Endothelial cell of umbilical vein (primary cell): ENCODE measurements at regions not wholly inside any gene's neighbourhood (a gene's known extent, or its start where the extent isn't known, plus 50 kb on each side); places are given as distances from the start of the nearest gene placed in this dataset.

Source experiments
- BruUV-seq: library from RNA; stranded (reverse); fragments of 400-500 nt; replicated peaks from 2 replicates; lab custom pipeline; 2021; lab: Mats Ljungman, UMichigan
- CTCF ChIA-PET: fragments of 300-600, 350-600 bp; sonication (Branson Sonifier 250); formaldehyde crosslinking; loops from one replicate; lab custom pipeline; 2021; ENCODE audit warnings: antibody characterized with exemption, inconsistent platforms; lab: Charles Lee
- POLR2A ChIA-PET: fragments of 300-600, 350-600 bp; sonication (Branson Sonifier 250); formaldehyde crosslinking; loops from one replicate; lab custom pipeline; 2021; ENCODE audit warnings: antibody characterized with exemption, inconsistent platforms; lab: Charles Lee
- DNase-seq: peaks from one replicate; pipeline ENCODE4 v3.0.0-alpha.2; 2011; ENCODE audit warnings: low read depth, low spot score
- FAIRE-seq: peaks from 2 replicates; lab custom pipeline; 2011; peaks lifted over from hg19 to GRCh38; lab: Jason Lieb, UNC
- H2AFZ ChIP-seq: 2 replicates; pipeline ENCODE4 v1.6.0; 2012; ENCODE audit warnings: low read depth, low read length, control low read depth, inconsistent platforms
- H3K27ac ChIP-seq: 2 replicates; pipeline ENCODE4 v1.5.1; 2011; ENCODE audit warnings: low read depth, mild to moderate bottlenecking, control low read depth, low read length, moderate library complexity; ENCODE audit not compliant: insufficient read depth
- H3K27me3 ChIP-seq, 2 experiments: 2 replicates each; pipeline versions ENCODE4 v1.6.0 to v1.6.1; 2011; ENCODE audit warnings: low read length in 2 of 2, mixed read lengths in 1 of 2; ENCODE audit not compliant: control insufficient read depth in 2 of 2, insufficient read depth in 2 of 2
- H3K36me3 ChIP-seq, 2 experiments: 2 replicates in 1 of 2; 3 replicates in 1 of 2; pipeline ENCODE4 v1.5.1; 2011; ENCODE audit warnings: low read length in 2 of 2, mild to moderate bottlenecking in 1 of 2, moderate library complexity in 1 of 2; ENCODE audit not compliant: control insufficient read depth in 2 of 2, insufficient read depth in 2 of 2; ENCODE audit errors: extremely low read depth in 1 of 2
- H3K4me1 ChIP-seq: 3 replicates; pipeline ENCODE4 v1.5.1; 2011; ENCODE audit warnings: mild to moderate bottlenecking, low read length; ENCODE audit not compliant: control insufficient read depth, insufficient read depth; ENCODE audit errors: extremely low read depth
- H3K4me2 ChIP-seq: 2 replicates; pipeline ENCODE4 v1.6.1; 2011; ENCODE audit warnings: low read length, control low read depth, mixed read lengths; ENCODE audit not compliant: insufficient read depth
- H3K4me3 ChIP-seq, 3 experiments: fragments of 200-600 bp in 1 of 3; sonication (generic), shearing (Covaris generic) in 1 of 3; replicated peaks in 1 of 3; 2 replicates each; pipeline ENCODE4 v1.5.1; 2011 to 2016; ENCODE audit warnings: control low read depth in 3 of 3, low read length in 3 of 3, mild to moderate bottlenecking in 2 of 3, inconsistent platforms in 1 of 3, low read depth in 1 of 3, moderate library complexity in 1 of 3; ENCODE audit not compliant: insufficient read depth in 1 of 3
- H3K79me2 ChIP-seq: 2 replicates; pipeline ENCODE4 v1.6.0; 2012; ENCODE audit warnings: low read length, inconsistent platforms; ENCODE audit not compliant: control insufficient read depth, insufficient read depth
- H3K9ac ChIP-seq: replicated peaks from 2 replicates; pipeline ENCODE3; 2011; ENCODE audit warnings: low read length, control low read depth; ENCODE audit not compliant: insufficient read depth; ENCODE audit errors: extremely low read depth
- H3K9me1 ChIP-seq: replicated peaks from 3 replicates; pipeline ENCODE4 v1.6.0; 2011; ENCODE audit warnings: mild to moderate bottlenecking, low read length; ENCODE audit not compliant: control insufficient read depth, insufficient read depth; ENCODE audit errors: extremely low read depth
- H3K9me3 ChIP-seq: replicated peaks from 2 replicates; pipeline ENCODE4 v1.5.1; 2012; ENCODE audit warnings: low read length, inconsistent platforms; ENCODE audit not compliant: control insufficient read depth, insufficient read depth
- H4K20me1 ChIP-seq: replicated peaks from 2 replicates; pipeline ENCODE3; 2011; ENCODE audit warnings: mild to moderate bottlenecking, low read length; ENCODE audit not compliant: control insufficient read depth, insufficient read depth; ENCODE audit errors: extremely low read depth
- CTCF ChIP-seq, 2 donors: IDR thresholded peaks; 1 replicate in 1 of 2; 2 replicates in 1 of 2; pipeline ENCODE4 v1.5.1; 2011; ENCODE audit warnings: low read length in 2 of 2, mild to moderate bottlenecking in 2 of 2, moderate library complexity in 2 of 2, control low read depth in 1 of 2, inconsistent platforms in 1 of 2, low read depth in 1 of 2; ENCODE audit not compliant: insufficient read depth in 1 of 2; ENCODE audit errors: extremely low read depth in 1 of 2
- EZH2 ChIP-seq: IDR thresholded peaks from 2 replicates; pipeline ENCODE4 v1.6.1; 2012; ENCODE audit warnings: borderline replicate concordance, low read depth, mild to moderate bottlenecking, moderate library complexity, low read length, inconsistent platforms; ENCODE audit not compliant: severe bottlenecking
- FOS ChIP-seq: IDR thresholded peaks from 2 replicates; pipeline ENCODE4 v1.6.1; 2011; ENCODE audit warnings: mild to moderate bottlenecking, low read length, moderate library complexity, borderline replicate concordance; ENCODE audit not compliant: insufficient read depth
- GATA2 ChIP-seq: IDR thresholded peaks from 2 replicates; pipeline ENCODE4 v1.7.0; 2011; ENCODE audit warnings: low read depth, mild to moderate bottlenecking, moderate library complexity, mixed read lengths, low read length; ENCODE audit not compliant: insufficient read length, insufficient read depth
- JUN ChIP-seq: IDR thresholded peaks from 2 replicates; pipeline ENCODE4 v1.6.1; 2011; ENCODE audit warnings: borderline replicate concordance, low read depth; ENCODE audit not compliant: insufficient read length, insufficient read depth
- MAX ChIP-seq: IDR thresholded peaks from 2 replicates; pipeline ENCODE4 v1.6.1; 2011; ENCODE audit not compliant: insufficient read depth, insufficient read length
- MYC ChIP-seq: IDR thresholded peaks from one replicate; pipeline ENCODE4 v1.6.1; 2011; ENCODE audit warnings: mild to moderate bottlenecking, low read depth, low read length
- POLR2A ChIP-seq: IDR thresholded peaks from 2 replicates; pipeline ENCODE4 v1.6.1; 2012; ENCODE audit warnings: low read depth, mild to moderate bottlenecking, control low read depth, low read length
- POLR2AphosphoS5 ChIP-seq: IDR thresholded peaks from 2 replicates; pipeline ENCODE4 v1.6.1; 2012; ENCODE audit warnings: low read depth, mild to moderate bottlenecking, control low read depth, low read length, moderate library complexity; ENCODE audit not compliant: insufficient read depth
- dilution Hi-C: fragments of 300-500 bp; cut with MboI; formaldehyde crosslinking; loops from one replicate; pipeline ENCODE4 v1.15.0; 2019; ENCODE audit warnings: low sequenced_read_pairs; ENCODE audit not compliant: extremely low pct_ligation_motif_present
- intact Hi-C: fragments of 100-400 bp; cut with micrococcal nuclease; formaldehyde crosslinking; loops from one replicate; pipeline ENCODE4 v1.10.0; 2022

GRCh38 chr1:244217711-244218110 is 166.6 kb downstream of the ZBTB18 start:
- Histone ChIP-seq H3K4me2 (no peak overlapping the region), H3K9me1 (no peaks in the 10 kb centered on the region), H2AFZ (no peak overlapping the region), H3K36me3 (no peaks in the 10 kb centered on the region), H3K4me1 (peaks cover 16% of the 10 kb centered on the region), H3K27me3 (no peaks in the 10 kb centered on the region), H3K79me2 (no peaks in the 10 kb centered on the region), H4K20me1 (no peaks in the 10 kb centered on the region), H3K9ac (no peak overlapping the region), H3K4me3 (no peak overlapping the region), H3K9me3 (no peaks in the 10 kb centered on the region), H3K27ac (no peak overlapping the region)
- ChIA-PET POLR2A (no interaction called here), CTCF (no interaction called here)
- DNase-seq (no peak), FAIRE-seq (no peak)
- dilution Hi-C loops: no loop called here
- TF ChIP-seq FOS: no peak
- no peak for TF ChIP-seq CTCF (IDR thresholded peaks at IDR 0.05; ENCODE audit: extremely low read depth in 1 of 2, insufficient read depth in 1 of 2, low read depth in 1 of 2, low read length in 2 of 2)
- TF ChIP-seq MAX: no peak
- TF ChIP-seq JUN: no peak
- TF ChIP-seq POLR2AphosphoS5: no peak
- TF ChIP-seq EZH2: no peak
- TF ChIP-seq MYC: no peak
- TF ChIP-seq POLR2A: no peak
- no peak for TF ChIP-seq GATA2
- BruUV-seq: no TSS peak
- intact Hi-C loops: no loop called here
